Renal pelvis (tissue), 1 donor: ENCODE measurements at regions not wholly inside any gene's neighbourhood (a gene's known extent, or its start where the extent isn't known, plus 50 kb on each side); places are given as distances from the start of the nearest gene placed in this dataset.

Source experiments
- DNase-seq: peaks from one replicate; pipeline ENCODE4 v3.0.0-alpha.2; 2013

DNA sequence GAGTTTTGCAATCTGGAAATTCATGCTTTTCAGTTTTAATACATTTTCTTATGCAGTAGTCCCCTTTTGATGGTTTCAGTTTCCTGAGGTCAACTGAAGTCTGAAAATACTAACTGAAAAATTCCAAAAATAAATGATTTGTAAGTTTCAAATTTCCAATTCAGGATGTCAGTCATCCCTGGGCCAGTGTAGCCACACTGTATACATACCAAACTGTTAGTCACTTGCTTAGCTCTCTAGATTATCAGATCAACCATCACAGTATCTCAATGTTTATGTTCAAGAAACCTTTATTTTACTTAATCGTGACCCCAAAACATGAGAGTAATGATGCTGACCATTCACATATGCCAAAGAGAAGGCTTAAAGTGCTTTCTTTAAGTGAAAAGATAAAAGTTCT is 715.5 kb downstream of the GBE1 start:
- DNase-seq = no peak

DNA sequence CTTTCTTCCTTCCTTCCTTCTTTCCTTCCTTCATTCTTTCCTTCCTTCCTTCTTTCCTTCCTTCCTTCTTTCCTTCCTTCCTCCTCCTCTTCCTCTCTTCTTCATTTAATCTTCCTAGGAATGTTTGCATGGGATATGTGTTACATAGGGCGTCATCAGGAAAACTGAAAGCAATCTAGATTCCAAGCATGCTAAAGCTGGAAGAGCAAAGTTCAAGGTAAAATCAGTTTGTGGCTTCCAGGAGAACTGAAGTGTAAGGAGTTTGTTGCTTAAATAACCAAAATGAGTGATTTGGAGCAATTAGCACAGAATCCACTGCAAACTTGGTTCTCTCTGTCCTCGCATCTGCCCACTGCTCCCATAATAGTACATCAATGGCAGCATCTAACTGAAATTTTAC is 716.2 kb downstream of the GBE1 start:
- no peak for DNase-seq

DNA sequence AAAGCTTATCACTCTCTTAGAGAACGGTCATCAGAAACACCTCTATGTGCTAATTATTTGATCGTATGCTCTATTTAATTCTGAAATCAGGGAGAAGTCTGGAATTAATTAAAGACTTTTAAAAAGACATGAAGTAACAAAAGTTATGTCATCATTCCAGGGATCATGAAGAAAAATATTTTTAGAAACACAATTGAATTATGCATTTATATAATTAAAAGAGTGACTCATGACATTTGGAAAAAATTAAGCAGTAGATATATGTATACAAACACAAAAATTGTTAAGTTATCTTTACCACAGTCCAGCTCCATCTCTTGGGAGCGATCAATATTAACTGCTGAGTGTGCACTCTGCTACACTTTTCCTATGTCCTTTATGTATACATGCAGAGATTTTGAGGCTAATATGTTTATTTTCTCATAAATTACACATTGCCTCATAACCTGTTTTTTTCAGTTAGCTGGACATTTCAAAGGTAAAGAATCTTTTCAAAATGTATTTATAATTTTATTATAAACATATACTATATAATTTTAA is 717.7 kb downstream of the GBE1 start:
- no peak for DNase-seq

DNA sequence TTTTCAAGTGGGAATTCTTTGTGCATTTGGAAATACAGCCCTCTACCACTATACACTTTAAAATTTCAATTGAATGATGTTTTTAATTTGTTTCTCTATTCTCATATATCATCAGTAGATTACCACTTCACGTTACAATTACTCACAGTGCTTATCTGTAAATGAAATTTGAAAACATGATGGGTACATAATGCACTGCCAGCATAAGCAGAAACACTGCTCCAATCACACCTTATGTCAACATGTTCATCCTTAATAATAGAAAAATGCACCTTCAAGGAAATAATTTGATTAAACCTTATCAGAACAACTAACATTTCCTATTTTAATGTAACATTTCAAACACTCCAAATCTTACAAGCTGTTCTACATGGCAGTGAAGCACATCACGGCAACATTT is 718.4 kb downstream of the GBE1 start:
- DNase-seq = no peak

- DNase-seq = no peak
Measured at GRCh38 chr3:81041331-81041730, 720.1 kb downstream of the GBE1 start.

DNA sequence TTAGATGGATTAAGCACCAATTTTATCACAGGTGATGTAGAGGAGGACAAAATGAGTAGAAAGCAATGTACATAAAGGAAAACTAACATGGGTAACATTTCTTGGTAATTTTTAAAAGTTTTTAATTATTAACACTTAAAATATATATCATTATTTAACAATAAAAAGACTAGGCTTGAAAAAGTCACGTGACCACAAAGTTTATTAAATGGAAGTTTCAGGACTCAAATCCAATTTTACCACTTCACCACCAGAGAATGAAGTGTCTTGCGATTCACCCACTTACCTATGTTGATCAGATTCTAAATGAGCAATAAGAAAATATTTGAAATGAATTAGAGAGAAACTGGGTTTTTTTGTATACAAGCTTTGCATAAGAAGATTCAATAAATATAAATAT is 721.3 kb downstream of the GBE1 start:
- no peak for DNase-seq

GRCh38 chr3:81033684-81034083 is 727.8 kb downstream of the GBE1 start:
- DNase-seq = no peak

- no peak for DNase-seq
Measured at GRCh38 chr3:81033185-81033584, 728.3 kb downstream of the GBE1 start.

GRCh38 chr3:81029861-81030260 is 731.6 kb downstream of the GBE1 start:
- DNase-seq = no peak

GRCh38 chr3:81027344-81027743 is 734.1 kb downstream of the GBE1 start:
- DNase-seq = peak; percentile 14

GRCh38 chr3:81024560-81024959 is 736.9 kb downstream of the GBE1 start:
- DNase-seq = no peak

DNA sequence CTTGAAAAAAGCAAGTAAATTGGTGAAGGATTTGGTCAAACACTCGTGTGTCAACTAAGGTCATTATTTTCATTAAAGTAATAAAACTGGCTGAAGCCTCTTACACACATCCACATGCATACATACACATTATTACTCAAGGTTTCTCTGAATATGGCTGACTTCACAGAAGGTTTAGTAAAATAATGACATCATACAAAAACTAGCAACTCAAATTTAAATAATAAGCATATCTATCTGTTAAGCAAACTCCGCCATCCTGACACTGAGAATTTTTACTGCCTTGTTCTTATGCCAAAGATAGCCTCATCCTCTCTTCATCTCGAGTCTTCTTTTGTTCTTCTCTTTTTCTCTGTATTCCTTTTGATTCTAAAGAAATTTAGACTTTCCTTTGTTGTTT is 739.1 kb downstream of the GBE1 start:
- no peak for DNase-seq

DNA sequence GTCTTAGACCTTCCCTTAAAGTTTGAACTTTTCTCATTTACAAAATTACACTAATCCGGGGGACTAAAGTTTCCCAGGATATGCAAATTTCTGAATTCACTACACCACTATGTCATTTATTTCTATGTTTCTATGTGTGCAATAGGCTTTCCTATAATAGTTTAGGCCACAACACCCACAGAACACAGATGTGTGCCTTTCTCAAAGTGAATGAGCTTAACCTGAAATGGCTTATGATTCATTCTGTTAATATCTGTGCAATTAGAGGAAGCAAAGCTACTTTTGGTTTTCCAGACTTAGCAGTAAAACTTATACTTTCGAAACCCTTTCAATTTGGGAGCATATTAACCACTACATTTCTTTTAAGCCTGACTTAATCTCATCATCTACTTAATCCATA is 748.1 kb downstream of the GBE1 start:
- no peak for DNase-seq

DNA sequence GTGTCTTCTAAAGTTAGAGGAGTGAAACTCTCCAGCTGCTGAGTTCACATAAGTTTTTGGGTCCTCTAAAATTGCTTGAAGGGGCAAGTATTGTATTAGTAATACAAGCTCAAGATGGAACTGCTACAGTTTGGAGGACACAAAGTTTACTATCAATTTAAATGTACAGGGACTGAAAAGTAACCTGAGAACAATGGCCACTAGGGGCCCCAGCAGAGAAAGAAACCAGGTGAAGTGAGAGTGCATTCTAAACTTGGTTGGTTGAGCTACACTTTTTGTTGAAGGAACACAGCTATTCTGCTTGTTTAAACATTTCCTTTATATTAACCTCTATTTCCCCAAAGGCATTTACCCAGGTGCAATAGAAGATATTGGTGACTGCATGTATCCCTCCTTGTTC is 755.5 kb downstream of the GBE1 start:
- no peak for DNase-seq

- no peak for DNase-seq
Measured at GRCh38 chr3:81003817-81004216, 757.6 kb downstream of the GBE1 start.

GRCh38 chr3:81003008-81003645 is 758.3 kb downstream of the GBE1 start:
- DNase-seq = no peak

- no peak for DNase-seq
Measured at GRCh38 chr3:80999481-80999880, 762.0 kb downstream of the GBE1 start.

GRCh38 chr3:80998022-80998421 is 763.4 kb downstream of the GBE1 start:
- no peak for DNase-seq

GRCh38 chr3:80997622-80998021 is 763.8 kb downstream of the GBE1 start:
- no peak for DNase-seq

DNA sequence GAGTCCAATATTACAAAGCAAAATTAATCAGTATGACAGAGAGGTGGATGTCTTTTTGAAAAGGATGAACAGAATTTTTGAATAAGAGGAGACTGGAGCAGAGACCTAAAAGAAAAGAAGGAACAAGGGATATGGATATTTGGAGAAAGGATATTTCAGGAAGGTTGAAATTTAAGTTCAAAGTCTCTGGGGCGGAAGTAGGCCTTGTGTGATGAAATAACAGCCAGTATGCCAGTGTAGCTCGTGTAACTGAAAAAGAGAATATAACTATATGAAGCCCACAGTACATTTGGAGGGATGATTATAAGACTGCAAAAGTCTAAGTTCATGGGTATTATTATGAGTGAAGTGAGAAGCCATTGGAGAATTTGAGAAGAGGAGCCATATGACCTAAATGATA is 766.7 kb downstream of the GBE1 start:
- DNase-seq = no peak

GRCh38 chr3:80994085-80994665 is 767.3 kb downstream of the GBE1 start:
- no peak for DNase-seq

GRCh38 chr3:80993241-80993945 is 768.1 kb downstream of the GBE1 start:
- no peak for DNase-seq

GRCh38 chr3:80983753-80984152 is 777.7 kb downstream of the GBE1 start:
- no peak for DNase-seq
